HG03097 (cell line): ENCODE measurements at regions not wholly inside any gene's neighbourhood (a gene's known extent, or its start where the extent isn't known, plus 50 kb on each side); places are given as distances from the start of the nearest gene placed in this dataset.
A peak's percentile ranks its signal among the peaks of the same experiment; 100 is the strongest.

Experiments used
- ATAC-seq: cut with Tn5 transposase; IDR thresholded peaks from one replicate; pipeline ENCODE4 v1.9.1; 2021; ENCODE audit not compliant: unreplicated experiment, low FRiP score

GRCh38 chr14:71586131-71586897 is 345.9 kb upstream of the RGS6 start:
- ATAC-seq, result no peak

DNA sequence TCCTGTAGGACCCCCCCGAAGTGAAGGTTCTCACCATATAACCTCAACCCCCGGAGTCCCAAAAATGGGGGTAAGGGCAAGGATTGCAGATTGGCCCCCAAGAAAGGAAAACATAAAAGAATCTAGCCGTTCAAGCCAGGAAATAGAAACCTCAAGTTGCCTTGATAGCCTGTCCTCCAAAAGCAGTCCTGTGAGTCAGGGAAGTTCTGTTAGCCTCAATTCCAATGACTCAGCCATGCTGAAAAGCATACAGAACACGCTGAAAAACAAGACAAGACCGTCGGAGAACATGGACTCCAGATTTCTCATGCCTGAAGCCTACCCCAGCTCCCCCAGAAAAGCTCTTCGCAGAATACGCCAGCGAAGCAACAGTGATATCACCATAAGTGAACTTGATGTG is 344.2 kb upstream of the RGS6 start:
- ATAC-seq, result no peak

DNA sequence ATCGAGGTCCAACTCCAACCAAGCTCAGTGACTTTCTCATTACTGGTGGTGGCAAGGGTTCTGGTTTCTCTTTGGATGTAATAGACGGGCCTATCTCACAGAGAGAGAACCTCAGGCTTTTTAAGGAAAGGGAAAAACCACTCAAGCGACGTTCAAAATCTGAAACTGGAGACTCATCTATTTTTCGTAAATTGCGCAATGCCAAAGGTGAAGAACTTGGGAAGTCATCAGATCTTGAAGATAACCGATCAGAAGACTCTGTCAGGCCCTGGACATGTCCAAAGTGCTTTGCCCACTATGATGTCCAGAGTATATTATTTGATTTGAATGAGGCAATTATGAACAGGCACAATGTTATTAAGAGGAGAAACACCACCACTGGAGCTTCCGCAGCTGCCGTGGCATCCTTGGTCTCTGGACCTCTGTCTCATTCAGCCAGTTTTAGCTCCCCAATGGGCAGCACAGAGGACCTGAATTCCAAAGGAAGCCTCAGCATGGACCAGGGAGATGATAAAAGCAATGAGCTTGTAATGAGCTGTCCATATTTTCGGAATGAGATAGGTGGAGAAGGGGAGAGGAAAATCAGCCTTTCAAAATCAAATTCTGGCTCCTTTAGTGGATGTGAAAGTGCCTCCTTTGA is 343.5 kb upstream of the RGS6 start:
- ATAC-seq, result no peak

GRCh38 chr14:71589609-71590008 is 342.6 kb upstream of the RGS6 start:
- no peak for ATAC-seq

DNA sequence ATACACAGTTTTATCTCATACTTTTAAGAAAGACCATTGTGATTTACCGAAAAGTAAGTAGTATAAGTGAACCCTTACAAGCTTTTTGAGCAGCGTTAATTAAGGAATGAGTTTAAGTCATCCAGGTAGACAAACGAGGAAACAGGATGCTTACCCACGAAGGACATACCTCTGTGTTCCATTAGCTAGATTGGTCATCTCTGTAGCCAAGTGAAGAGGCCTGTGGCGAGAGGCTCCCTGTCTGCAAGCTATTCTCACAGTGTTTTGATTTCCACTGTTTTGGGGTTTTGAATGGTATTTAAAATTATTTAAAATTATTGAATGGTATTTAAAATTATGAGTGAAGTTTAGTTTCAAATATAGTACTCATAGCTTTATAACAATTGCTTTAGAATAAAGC is 342.1 kb upstream of the RGS6 start:
- no peak for ATAC-seq

DNA sequence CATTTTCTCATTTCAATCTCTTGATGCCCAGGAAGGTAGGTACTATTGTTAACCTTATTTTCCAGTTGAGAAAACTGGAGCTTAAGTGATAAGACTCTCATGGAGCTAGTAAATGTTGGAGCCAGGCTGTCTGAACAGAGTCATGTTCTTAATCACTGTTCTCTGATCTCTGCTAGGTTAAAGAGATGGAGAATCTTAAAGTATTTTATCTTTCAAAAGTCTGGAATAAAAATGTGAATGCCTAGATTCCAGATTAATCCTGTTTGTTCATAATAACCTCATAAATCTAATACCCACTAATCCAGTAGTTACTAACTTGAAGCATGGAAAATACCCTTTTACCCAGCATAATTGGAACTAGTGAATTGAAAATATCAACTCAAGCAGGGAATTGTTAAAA is 341.0 kb upstream of the RGS6 start:
- ATAC-seq, result no peak

- no peak for ATAC-seq
Measured at GRCh38 chr14:71591929-71592328, 340.3 kb upstream of the RGS6 start.

GRCh38 chr14:71592361-71592760 is 339.9 kb upstream of the RGS6 start:
- no peak for ATAC-seq

GRCh38 chr14:71593966-71594365 is 338.3 kb upstream of the RGS6 start:
- no peak for ATAC-seq

DNA sequence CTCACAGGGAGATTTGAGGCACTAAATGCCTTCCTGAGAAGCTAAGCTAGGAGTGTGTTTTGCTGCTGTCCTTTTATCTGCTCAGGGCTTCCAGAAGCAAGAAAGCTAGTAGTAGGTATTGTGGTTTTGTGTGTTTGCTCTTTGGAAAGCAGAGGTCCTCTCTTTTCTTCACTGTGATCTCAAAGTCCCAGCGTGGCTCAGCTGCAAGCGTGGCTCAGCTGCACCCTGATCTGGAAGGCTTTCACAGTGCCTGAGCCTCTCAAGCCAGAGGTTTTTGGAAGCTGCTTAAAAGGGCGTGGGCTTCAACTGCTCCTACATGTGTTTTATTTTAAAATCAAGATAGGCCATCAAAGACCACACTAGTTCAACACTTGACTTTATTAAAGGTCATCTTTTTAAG is 337.4 kb upstream of the RGS6 start:
- ATAC-seq, result no peak

DNA sequence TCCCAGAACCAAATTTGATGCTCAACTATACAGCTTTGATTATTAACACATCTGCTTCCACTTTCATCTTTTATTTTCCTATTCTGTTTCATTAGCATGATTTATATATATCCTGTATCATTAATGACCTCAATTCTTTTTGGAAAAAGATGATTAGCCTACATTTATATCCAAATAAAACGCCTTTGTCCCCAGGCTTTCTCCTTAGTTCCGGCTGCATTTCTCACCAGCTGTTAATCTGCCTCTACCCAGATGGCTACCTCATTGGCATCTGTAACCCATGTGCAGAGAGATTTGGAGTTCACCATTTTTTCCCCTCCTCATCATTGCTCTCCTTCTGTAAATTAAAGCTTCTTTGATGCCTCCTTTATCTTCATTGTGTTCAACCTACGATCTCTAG is 336.8 kb upstream of the RGS6 start:
- ATAC-seq, result no peak

GRCh38 chr14:71597287-71597920 is 334.8 kb upstream of the RGS6 start:
- ATAC-seq, result no peak

GRCh38 chr14:71597955-71598660 is 334.1 kb upstream of the RGS6 start:
- peak; percentile 77 for ATAC-seq

DNA sequence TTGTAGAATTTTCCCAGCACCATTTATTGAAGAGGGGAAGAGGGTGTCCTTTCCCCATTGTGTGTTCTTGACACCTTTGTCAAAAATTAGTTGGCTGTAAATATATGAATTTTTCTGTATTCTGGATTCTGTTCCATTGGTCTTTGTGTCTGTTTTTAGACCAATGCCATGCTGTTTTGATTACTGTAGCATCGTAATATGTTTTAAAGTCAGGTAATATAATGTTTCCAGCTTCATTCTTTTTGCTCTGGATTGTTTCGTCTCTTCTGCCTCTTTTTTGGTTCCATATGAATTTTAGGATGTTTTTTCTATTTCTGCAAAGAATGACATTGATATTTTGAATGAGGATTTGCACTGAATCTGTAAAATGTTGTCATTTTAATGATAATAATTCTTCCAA is 331.9 kb upstream of the RGS6 start:
- ATAC-seq, result no peak

DNA sequence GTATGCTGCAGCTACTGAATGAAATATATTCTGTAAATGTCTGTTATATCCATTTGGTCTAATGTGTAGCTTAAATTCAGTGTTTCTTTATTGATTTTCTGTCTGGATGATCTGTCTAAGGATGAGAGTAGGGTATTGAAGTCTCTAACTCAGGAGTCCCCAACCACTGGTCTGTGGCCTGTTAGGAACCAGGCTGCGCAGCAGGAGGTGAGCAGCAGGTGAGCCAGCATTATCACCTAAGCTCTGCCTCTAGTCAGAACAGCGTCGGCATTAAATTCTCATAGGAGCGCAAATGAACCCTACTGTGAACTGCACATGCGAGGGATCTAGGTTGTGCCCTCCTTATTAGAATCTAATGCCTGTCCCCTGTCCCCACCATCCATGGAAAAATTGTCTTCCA is 329.7 kb upstream of the RGS6 start:
- ATAC-seq, result no peak

DNA sequence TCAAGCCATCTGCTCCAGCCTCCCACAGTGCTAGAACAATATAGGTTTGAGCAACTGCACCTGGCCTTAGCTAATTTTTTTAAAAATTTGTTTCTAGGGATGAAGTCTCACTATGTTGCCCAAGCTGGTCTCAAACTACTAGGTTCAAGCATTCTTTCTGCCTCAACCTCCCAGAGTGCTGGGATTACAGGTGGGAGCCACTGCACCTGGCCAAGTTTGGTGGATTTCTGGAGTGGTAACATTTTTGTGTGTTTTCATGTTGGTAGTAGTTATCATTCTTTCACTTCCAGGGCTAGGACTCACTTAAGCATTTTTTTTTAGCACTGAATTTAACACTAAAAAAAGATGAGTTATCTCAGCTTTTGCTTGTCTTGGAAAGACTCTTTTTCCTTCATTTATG is 328.0 kb upstream of the RGS6 start:
- no peak for ATAC-seq

DNA sequence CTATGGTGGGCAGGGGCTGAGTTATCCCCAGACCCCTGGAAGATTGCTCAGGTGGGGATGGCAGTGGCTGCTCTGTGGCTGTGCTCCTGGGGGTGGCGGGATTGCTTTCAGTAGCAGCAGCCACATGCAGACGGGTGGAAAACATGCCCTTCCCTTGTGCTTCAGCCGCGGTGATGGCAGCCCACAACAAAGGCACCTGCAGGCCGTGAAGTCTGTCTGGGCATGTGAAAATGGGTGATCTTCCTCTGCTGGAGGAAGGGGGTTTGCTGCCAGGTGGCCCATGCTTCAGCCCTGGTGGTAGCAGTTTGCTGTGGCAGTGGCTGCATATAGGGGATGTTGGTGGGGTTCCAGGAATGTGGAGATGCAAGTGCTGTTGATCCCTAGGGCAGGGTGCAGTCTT is 326.2 kb upstream of the RGS6 start:
- ATAC-seq, result no peak

DNA sequence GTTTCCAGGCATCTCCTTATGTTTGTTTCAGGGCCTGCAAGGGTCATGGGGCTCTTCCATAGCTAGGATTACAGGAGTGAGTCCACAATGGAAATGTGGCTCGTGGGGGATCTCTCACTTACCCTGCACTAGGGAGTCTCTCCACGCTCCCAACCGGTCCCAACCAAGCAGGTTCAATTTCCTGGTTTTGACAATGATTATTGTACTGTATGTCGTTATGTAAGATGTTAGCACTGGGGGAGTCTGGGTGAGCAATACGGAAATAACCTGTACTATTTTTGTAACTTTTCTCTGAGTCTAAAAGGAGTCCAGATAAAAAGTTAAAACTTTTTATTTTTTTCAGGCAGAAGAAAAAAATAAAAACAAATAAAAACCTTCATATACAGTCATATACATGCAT is 325.7 kb upstream of the RGS6 start:
- ATAC-seq, result no peak

DNA sequence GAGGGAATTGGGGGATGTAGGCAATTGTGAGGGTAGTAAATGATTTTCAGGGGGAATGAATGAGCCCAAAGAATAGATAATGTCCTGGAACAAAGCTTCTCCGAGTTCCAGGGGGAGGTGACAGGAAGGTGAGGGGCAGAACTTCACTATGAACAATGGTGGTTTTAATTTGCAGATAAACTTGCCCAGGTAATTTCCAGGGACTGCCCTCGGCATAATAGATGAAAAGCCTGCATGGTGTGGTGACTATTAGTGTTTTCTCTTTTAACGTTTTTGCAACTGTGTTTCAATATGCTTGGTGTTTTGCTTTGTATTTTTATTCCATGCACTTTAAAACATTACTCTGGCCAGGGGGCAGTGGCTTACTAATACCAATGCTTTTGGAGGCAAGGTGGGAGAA is 325.2 kb upstream of the RGS6 start:
- ATAC-seq, result no peak

DNA sequence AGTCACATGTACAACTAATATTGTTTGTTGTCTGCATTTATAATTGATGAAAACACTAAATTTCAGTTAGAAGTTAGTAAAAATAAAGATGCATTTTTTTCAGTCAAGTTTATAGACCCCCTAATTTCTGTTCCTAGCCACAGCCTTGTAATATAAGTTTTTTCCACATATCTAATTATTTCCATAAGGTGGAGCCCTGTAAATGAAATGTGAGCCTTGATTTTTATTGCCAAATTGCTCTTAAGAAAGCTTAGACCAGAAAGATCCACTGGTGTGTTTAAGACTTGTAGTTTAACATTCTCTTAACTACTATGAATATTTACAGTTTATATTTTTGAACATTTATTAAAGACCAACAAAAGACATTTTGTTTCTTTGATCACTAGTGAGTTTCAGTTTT is 322.1 kb upstream of the RGS6 start:
- no peak for ATAC-seq

- ATAC-seq, result no peak
Measured at GRCh38 chr14:71610797-71611196, 321.4 kb upstream of the RGS6 start.
